ENCODE measurements at regions not wholly inside any gene's neighbourhood (a gene's known extent, or its start where the extent isn't known, plus 50 kb on each side); places are given as distances from the start of the nearest gene placed in this dataset.

DNA sequence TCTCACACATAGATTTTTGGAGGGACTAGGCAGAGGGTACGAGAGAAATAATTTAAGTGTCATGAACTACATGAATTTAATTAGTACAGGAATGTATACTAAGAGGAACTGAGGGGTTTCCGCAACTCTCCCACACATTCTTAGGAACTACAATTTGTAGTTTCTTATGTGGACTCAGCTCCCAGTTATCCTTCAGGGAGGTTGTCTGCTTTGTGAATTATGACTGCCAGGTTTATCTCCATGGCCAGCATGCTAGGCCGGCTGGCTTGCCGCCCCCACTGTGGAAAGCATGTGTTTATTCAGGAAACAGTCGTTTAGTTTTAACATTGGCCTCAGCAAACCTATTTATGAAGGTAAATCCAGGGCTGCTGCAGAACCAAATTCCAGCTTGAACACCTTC, 415.0 kb downstream of the KCTD16 start:
- TF ChIP-seq EZH2phosphoT487 (IDR thresholded peaks at IDR 0.05; ENCODE audit: unreplicated experiment) (no peak), CREB1 (CRISPR knock-in tag; IDR thresholded peaks at IDR 0.05; ENCODE audit: low read depth) (no peak)

Measured in GM23338 (cell line).